T1000 (cell line): ENCODE measurements at regions not wholly inside any gene's neighbourhood (a gene's known extent, or its start where the extent isn't known, plus 50 kb on each side); places are given as distances from the start of the nearest gene placed in this dataset.

Experiments
- DNase-seq: peaks from one replicate; lab custom pipeline; 2025; ENCODE audit warnings: mixed read lengths; lab: John Stamatoyannopoulos, UW

GRCh38 chr16:54812229-54812628 is 118.4 kb upstream of the IRX5 start:
- DNase-seq: no peak

DNA sequence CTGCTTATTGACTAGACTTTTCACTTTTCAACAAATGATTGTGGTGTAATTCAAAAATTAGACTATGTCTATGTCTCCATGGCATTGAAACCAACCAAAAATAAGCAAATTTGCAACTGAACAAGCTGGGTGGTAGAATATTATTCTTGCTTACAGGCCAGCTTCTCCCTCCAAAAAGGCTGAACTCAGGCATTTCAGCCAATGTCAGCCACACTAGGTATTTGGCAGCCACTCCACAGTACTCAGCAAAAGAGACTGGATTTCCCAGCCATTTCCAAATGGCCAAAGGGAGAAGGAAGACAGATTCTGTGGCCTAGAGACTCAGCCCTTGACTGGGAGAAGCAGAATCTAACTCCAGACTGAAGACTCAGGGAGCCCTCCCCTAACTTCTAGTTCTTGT is 121.8 kb upstream of the IRX5 start:
- DNase-seq: no peak

GRCh38 chr16:54806881-54807360 is 123.7 kb upstream of the IRX5 start:
- no peak for DNase-seq

DNA sequence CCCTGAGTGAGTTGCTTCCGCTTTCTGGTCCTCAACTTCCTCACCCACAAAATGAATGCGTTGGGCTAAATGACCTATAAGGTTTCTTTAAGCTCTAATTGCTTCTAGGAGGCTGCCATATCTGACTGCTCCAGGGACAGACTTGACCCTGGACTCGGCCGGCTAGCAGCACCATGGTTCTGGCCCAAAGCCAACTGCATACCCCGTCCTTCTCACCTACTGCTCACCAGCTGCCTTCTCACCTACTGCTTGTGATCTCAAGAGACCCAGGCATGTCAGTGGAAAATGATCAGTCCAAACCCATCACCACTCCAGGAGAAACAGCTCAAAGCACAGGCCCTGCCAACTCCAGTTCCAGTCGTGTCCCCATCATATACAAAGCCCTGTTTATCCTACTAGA is 124.3 kb upstream of the IRX5 start:
- DNase-seq: no peak

DNA sequence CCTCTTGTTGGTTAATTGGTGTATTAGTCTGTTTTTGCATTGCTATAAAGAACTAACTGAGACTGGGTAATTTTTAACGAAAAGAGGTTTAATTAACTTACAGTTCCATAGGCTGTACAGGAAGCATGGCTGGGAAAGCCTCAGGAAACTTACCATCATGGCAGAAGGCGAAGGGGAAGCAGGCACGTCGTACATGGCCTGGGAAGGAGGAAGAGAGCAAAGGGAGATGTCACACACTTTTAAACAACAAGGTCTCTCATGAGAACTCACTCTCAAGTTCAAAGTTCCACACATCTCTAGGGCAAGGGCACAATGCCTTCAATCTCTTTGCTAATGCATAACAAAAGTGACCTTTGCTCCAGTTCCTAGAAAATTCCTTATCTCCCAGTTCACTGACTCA is 125.0 kb upstream of the IRX5 start:
- no peak for DNase-seq

DNA sequence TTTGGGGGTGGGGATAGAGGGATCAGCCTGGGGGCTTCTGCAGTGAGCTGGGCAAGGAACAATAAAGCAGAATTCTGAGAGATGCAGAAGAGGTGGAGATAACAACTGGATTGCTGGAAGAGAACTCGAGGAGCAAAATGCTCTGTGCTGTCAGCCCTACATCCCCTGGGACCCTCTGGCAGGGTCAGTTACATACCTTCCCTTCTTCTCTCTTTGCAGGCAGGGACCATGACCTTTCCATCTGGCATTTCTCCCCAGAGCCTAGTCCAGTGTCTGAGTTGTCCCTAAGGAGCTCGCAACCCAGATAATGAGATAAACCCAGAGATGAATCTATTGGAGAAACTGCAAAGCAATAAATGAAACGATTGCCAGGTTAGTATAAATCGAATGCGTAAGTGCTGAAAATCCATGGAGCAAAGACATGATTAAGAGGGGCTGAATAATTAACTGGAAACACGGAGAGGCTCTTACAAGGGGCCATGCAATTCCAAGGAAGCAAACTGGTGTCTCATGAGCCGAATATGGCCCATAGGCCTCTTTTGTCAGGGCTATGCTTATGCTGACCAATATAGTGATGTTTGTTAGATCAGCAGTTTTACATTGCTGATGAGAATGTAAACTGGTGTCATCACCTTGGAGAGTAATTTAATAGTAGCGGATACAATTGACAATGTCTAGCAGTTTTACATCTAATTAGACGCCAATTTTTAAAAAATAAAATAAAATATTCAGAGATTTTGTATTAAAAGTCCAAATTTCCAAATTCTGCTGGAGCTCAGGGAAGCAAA is 129.4 kb upstream of the IRX5 start:
- DNase-seq: no peak

DNA sequence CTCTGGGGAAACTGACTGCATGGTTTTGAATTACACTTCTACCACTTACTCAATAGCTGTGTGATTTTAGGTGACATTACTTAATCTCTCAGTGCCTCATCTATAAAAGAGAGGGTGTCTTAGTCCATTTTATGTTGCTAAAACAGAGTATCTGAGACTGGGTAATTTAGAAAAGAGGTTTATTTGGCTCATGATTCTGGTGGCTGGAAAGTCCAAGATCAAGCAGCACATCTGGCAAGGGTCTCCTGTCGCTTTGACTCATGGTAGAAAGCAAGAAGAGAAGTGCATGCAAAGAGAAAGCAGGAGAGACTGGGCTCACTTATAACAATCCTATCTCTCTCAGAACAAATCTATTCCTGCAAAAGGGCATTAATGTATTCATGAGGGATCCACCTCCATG is 132.4 kb upstream of the IRX5 start:
- DNase-seq: no peak

DNA sequence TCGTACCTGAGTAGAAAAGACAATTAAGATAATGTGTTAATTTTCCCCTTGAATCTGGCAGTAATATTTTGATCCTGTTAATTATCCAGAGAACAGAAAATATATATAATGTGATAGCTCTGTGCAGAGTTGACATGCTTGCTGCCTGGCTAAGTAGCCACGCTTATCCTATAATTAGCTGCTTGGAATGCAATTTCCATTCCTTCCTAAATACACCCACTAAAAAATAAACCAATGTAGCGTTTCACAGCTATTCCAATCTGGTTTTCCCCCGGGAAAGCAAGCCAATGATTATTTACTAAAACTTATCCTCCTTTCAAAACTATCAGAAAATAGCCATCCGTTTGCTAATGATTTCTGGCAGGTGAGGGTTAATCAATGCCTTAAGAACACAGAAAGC is 134.5 kb upstream of the IRX5 start:
- DNase-seq: no peak

- DNase-seq: no peak
Measured at GRCh38 chr16:54792811-54793210, 137.9 kb upstream of the IRX5 start.

- DNase-seq: no peak
Measured at GRCh38 chr16:54787045-54787444, 143.6 kb upstream of the IRX5 start.

DNA sequence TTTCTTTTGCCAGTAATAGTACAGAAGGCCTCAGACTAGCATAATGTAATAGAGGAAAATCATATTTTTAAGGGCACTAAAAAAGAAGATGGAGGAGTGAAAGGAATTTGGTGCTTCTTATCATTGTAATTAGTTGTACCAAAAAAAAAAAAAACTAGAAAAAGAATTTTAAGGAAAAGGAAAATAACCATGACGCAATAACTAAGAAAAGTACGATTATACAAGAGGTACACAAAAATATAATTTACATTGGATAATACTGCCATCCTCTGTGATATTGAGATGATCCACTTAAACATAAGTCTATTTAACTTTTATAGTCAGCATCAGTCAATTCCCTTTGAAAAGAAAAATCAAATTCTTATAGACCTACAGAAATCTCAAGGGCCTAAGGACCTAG is 146.7 kb upstream of the IRX5 start:
- DNase-seq: no peak

DNA sequence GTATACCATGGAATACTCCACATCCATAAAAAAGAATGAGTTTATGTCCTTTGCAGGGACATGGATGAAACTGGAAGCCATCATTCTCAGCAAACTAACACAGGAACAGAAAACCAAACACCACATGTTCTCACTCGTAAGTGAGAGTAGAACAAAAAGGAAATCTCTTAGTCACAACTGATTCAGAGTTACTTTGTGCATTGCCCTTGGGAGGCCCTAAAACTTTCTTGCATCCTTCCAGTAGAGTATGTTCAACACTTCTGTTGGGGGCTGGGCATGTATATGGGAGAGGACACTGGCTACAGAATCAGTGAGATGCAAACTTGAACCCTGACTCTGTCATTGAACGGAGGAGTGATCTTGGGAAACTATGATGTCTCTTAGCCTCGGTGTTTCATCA is 147.4 kb upstream of the IRX5 start:
- DNase-seq: no peak

- DNase-seq: no peak
Measured at GRCh38 chr16:54780266-54780665, 150.4 kb upstream of the IRX5 start.

DNA sequence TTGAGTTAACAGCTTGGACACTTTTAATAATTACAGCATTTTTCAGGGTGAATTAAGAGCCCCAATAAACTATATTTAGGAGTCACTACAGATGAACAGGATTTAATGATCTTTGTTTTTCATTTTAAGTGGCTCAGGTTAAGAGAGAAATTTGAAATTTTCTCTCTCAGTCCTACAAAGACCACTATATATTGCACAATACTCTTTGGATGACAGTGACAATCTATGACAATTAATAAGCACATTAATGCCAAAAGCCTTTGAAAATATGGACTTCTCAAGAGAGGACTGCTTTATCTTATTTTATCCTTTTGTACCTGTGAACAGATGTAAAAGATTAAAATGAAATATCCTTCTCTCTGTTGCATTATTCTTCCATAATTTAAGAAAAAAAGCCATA is 151.1 kb upstream of the IRX5 start:
- DNase-seq: no peak

DNA sequence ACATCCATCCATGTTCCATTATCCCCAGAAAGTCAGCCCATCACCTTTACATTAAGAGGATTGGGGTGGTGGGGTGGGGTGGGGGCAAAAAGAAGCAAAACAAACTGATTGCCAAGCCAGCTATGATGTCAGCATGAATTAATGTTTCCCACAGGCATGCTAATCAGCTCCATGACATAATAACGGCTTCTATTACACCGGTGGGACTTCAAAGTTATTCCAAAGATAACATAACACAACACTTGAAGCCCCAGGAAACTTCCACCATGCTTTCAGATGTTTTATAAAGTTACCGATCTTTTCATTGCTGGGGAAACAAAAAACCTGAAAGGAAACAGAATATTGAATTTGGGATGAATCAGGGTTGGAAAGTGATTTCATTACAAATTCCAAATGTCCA is 155.9 kb upstream of the IRX5 start:
- no peak for DNase-seq

DNA sequence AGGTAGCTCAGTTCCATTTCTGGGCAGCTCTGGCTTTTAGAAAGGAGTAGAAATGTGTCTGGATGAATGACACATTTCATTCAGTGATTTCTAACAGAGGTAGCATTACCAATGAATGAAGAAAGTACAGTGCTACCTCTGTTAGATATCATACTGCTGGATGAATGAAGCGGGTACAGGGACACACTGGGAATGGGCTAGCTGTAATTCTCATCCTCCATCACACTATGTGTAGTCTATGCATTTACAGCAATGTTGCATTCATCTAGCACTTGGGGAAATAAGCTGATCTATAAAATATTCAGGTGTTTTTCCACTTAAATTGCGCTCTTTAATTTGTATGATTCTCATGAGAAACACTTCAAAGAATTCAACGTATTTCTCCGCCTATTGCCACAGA is 158.3 kb upstream of the IRX5 start:
- DNase-seq: no peak

- DNase-seq: no peak
Measured at GRCh38 chr16:54766355-54766754, 164.3 kb upstream of the IRX5 start.

- no peak for DNase-seq
Measured at GRCh38 chr16:54750249-54750648, 180.4 kb upstream of the IRX5 start.

DNA sequence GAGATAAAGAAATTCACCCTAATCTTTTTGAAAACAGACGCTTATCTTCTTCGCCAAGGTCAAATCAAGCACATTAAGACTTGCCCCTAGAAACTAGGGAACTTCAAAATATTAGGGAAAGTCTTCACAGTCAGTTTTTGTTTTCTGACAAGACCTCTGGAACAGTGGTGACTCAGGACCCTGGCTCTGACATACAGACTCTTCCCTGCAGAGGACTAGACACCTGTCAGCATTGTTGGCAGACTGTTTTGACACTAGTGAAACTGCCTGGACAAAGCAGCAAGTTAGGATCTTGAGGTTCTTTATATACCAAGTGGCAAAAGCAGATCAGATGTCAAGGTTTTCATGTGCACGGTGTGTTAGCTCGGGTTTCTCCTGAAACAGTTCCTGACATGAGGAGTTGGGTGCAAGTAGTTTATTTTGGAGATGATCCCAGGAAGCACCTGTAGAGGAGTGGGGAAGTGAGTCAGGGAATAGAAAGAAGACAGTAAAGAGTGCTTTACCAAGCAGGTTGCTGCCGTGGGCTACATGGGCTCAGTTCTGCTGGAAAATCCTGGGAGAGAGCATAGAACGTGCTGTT is 182.0 kb upstream of the IRX5 start:
- no peak for DNase-seq

DNA sequence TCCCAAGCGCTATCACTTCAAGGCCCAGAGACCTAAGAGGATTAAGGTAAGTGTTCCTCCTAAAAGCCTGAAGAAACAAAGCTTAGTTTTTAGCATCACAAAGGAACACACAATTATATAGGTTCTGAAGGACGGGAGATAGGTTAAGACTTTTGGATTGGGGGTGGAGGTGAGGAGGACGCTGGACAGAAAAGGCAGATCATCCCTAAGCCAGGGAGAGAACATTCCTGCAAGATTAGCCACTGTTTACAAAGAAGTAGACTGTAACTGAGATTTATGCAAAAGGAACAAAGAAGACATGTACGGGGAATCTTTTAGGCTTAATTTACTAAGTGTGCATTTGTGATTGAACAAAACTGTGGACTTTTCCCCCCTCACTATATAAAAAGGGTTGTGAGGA is 184.1 kb upstream of the IRX5 start:
- no peak for DNase-seq

DNA sequence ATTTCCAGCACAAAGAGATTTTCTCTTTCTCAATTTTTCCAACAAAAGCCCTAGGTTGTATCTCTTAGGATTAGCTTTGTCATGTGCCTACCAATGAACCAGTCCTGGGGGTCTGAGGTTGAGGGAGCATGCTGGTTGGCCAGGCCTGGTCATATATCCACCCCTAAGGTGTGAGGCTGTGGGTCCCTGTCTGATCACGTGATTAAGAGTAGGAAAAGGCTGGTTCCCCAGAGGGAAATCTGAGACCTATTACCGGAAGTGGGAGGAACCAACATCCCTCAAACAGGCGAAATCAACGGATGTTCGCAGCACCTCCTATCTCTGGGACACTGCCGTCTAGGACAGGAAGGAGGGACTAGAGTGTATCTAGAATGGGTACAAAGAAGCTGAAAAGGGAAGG is 185.7 kb upstream of the IRX5 start:
- no peak for DNase-seq

GRCh38 chr16:54742436-54742835 is 188.2 kb upstream of the IRX5 start:
- DNase-seq: no peak

DNA sequence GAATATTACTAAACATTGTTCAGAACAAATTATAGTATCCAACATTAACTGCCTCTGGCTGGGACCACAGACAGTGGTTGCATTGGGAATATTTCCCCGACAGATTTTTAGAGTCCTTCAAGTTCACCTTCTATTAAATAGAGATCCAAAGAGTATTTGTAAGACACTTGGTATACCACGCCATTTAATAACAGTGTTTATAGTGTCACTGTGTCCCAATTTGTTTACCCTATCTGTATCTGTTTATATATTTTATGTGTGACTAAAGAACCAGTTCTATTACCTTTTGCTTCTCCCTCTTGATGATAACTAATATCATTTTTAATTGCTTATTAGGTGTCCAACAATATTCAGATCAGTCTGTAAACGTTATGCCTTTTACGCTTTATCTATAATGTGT is 191.3 kb upstream of the IRX5 start:
- DNase-seq: no peak

GRCh38 chr16:54734156-54734555 is 196.5 kb upstream of the IRX5 start:
- no peak for DNase-seq
